GM19043 (cell line): ENCODE measurements at regions not wholly inside any gene's neighbourhood (a gene's known extent, or its start where the extent isn't known, plus 50 kb on each side); places are given as distances from the start of the nearest gene placed in this dataset.
"Not testable (repeated sequence)": the region's sequence is repeated elsewhere in the genome, so short reads cannot be mapped to it uniquely, and the experiment has no call there.

Experiments
- ATAC-seq: cut with Tn5 transposase; IDR thresholded peaks from one replicate; pipeline ENCODE4 v1.9.1; 2021; ENCODE audit warnings: low read depth; ENCODE audit not compliant: unreplicated experiment

- no peak for ATAC-seq
Measured at GRCh38 chr4:162770761-162771490, 395.8 kb downstream of the NAF1 start.

- ATAC-seq, result no peak
Measured at GRCh38 chr4:162767083-162767482, 399.6 kb downstream of the NAF1 start.

DNA sequence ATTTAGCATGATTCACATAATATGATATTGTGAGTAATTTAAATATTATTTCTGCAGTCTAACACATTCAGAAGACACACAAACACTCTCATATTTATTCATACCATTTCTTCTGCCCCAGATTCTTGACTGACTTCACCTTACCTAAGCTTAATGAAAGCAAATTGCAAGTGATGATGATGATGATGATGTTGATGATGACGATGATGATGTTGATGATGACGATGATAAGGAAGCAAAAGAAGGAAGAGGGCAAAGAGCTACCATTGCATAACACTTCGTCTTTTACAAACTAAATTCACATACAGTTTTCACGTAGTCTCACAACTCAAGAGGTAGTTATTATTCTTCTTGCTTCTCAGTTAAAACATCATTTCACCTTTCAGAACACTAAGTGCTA, 404.7 kb downstream of the NAF1 start:
- ATAC-seq, result no peak

- not testable (repeated sequence) for ATAC-seq
Measured at GRCh38 chr4:162740228-162740627, 426.5 kb downstream of the NAF1 start.

GRCh38 chr4:162739596-162739995, 427.1 kb downstream of the NAF1 start:
- not testable (repeated sequence) for ATAC-seq

DNA sequence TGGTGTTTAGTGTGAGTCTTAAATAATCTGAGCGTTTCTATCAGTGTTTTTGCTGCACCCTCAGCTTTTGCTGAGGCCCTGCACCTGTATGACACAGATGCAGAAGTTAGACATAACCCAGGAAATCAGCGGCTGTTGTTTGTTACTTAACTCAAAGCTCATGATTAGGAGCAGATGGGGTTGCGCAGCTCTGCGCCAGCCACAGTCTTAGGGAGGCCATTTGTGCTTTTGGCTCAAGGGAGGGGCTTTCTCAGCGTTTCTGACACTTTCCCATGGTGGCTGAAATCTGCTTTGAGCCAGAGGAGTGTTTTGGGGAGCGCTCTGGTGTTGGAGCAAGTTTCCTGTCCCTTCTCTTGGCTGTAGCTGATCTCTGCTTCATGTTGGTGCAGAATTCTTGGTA, 433.8 kb downstream of the NAF1 start:
- ATAC-seq, result no peak

DNA sequence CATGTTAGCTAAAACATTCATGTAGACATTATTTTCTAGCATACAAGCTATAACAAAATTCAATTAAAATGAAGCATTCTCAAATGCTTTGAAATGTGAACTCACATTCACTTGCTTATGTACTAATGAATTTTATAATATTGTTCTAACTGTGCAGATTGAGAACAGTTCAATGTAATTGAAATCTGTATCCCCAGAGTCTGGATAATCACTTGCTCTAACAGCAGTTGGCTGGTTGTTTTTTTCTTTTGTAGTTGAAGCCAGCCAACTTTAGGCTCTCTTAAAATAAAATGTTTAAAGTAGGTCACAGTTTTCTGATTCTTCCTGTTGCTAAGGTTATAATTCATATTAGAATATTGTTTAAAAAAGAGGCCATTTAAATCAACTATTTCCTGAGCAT, 438.9 kb downstream of the NAF1 start:
- no peak for ATAC-seq

DNA sequence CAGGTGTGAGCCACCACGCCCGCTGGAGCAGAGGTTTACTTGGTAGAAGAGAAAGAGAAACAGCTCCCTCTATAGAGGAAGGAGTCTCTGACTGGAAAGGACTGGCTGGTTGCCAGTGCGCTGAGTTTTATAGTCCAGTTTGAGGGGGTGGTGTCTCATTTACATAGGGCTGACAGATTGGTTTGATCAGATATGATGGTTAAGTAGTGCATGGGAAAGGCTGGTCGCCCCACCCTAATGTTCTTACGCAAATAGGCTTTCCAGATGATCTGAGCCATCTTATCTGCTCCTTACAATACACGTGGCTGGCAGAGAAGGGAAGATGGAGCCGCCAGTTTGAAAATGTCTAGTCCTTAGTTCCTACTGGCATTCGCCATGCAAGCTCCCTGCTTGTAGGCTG, 439.5 kb downstream of the NAF1 start:
- ATAC-seq, result no peak

GRCh38 chr4:162715401-162715800, 451.3 kb downstream of the NAF1 start:
- ATAC-seq, result no peak

GRCh38 chr4:162707962-162708361, 458.7 kb downstream of the NAF1 start:
- no peak for ATAC-seq

- ATAC-seq, result no peak
Measured at GRCh38 chr4:162706632-162707031, 460.1 kb downstream of the NAF1 start.

DNA sequence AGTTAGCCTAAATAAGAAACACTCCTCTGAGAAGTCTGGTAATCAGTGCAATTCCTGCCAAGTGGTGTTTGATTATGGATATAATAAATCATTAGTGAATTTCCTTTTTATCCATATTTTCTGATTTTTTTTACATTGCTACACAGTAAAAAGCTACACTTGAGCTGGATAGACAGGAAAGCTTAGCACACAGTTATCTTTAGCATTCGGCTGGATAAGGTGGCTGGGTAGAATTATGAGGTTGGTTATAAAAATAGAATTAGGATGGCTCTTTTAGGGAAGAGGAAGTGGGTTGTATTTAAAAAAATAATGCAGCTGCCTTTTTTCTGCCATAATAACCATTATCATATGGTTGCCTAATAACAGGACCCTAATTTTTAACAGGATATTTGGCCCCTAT, 460.6 kb downstream of the NAF1 start:
- no peak for ATAC-seq

GRCh38 chr4:162705130-162705803, 461.4 kb downstream of the NAF1 start:
- no peak for ATAC-seq

GRCh38 chr4:162700815-162701361, 465.8 kb downstream of the NAF1 start:
- ATAC-seq, result no peak

- ATAC-seq, result no peak
Measured at GRCh38 chr4:162700358-162700757, 466.3 kb downstream of the NAF1 start.

DNA sequence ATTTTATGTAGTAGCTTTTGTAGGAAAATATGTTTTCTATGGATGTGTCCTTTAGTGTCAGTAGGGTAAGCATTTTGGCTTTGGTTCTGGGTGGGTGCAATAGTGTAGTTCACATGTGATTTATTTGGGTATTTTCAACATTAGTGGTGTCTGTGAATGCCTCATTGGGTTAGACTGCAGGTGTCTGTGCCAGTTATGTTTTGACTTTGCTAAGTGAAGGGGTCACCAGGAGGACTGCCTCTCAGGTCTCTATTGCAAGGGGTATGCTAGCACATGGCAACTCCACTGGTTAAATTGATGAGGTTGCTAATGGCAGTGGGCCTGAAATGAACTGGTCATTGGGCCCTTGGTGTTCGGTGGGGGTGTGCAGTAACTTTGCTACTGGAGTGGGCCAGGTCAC, 467.1 kb downstream of the NAF1 start:
- no peak for ATAC-seq

GRCh38 chr4:162685410-162685809, 481.3 kb downstream of the NAF1 start:
- ATAC-seq, result no peak

GRCh38 chr4:162684998-162685397, 481.7 kb downstream of the NAF1 start:
- no peak for ATAC-seq

GRCh38 chr4:162684371-162684700, 482.4 kb downstream of the NAF1 start:
- ATAC-seq, result no peak

DNA sequence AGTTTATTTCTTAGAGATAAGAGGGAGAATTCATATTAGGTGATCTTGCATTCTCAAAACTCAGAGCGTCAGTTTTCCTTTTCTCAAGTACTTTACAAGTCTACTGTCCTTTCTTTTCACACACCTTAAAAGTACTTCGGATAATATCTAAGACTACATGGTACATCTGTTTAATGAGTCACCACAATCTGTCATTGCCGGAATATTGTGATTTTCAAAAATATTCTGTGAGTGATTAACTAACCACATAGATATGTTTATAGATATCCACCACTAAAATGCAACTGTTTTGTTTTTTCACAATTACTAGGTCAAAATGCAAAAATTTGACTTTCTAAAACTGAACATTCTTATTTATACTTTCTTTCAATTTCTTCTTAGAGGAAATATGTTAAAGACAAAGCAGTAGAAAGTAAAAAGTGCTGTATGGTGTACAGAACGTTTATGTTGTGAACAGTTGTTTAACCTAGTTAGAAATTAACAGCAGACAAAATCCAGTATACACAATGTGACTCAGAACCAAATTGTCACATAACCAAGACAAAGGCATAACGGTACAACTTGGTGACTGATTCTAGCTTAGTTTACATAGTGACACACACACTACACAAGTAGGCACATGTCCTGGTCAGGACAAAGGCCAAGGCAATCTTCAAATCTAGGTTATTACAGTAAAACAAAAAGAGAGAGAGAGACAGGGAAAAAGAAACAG, 482.9 kb downstream of the NAF1 start:
- ATAC-seq, result peak; percentile 87

DNA sequence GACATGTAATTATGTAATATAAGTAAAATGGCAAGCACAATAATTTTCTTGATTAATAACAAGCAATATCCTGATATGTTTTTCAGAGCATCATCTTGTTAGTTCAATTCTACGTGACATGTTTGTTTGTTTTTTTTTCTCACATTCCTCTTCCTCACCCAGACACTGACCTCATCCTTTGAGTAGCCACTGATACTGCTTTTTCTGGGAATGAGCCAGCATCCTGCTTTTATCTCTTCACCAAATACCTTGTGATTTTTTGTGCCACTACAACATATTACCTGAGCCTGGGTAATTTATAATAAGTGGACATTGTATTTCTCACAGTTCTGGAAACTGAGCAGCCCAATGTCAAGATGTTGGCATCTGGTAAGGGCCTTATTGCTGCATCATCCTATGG, 484.0 kb downstream of the NAF1 start:
- no peak for ATAC-seq

DNA sequence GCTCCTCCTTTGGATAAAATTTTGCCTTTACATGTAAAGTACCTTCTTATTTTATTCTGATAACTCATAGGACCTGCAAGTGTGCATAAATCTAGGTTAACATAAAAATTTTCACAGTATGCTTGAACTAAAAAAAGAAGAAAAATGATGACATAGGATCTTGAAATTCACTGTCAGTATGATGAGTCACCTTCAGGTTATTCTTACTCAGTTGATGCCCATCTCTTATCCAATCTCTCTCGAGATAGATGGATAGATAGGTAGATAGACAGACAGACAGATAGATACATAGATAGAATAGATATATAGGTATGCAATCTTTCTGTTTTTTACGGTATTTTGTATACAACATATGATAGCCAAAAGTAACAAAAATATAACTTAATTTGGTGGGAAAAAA, 485.5 kb downstream of the NAF1 start:
- ATAC-seq, result no peak
